Ovary (tissue), 3 donors: ENCODE measurements at regions not wholly inside any gene's neighbourhood (a gene's known extent, or its start where the extent isn't known, plus 50 kb on each side); places are given as distances from the start of the nearest gene placed in this dataset.

Experiments
- EP300 ChIP-seq: sonication (generic); formaldehyde crosslinking; IDR thresholded peaks from one replicate; pipeline ENCODE4 v1.6.1; 2017; ENCODE audit warnings: antibody characterized with exemption
- POLR2A ChIP-seq: fragments of 450-650 bp; IDR thresholded peaks from one replicate; pipeline ENCODE4 v1.6.1; 2017; ENCODE audit warnings: antibody characterized with exemption, mild to moderate bottlenecking, moderate library complexity
- TF ChIP-seq, protein P1 (sequence below), 3 donors: fragments of 450-650 bp in 2 of 3; fragments of 200-600 bp in 1 of 3; IDR thresholded peaks; one replicate each; pipeline versions ENCODE4 v1.5.1 to v1.8.0; 2016 to 2022; ENCODE audit warnings: antibody characterized with exemption in 3 of 3, mild to moderate bottlenecking in 1 of 3
- donor health status: DM: no; HTN: no; CAD: no.

DNA sequence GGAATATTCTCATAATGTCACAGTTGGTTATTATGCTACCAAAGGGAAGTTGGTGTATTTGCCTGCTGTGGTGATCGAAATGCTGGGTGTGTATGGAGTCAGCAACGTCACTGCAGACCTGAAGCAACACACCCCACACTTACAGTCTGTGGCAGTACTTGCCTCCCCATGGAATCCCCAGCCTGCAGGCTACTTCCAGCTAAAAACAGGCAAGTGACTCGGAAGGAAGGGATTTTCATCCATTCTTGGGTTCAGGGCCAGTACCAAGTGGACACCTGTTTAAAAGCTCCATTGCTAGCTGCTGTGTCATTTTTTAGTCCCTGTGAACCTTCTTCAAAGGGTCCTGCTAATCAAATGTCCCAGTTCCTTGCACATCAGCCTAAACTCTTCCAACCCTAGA, 149.6 kb downstream of the C11orf91 start:
- TF ChIP-seq EP300 (no peak), POLR2A (no peak)
- TF ChIP-seq, protein P1, sequence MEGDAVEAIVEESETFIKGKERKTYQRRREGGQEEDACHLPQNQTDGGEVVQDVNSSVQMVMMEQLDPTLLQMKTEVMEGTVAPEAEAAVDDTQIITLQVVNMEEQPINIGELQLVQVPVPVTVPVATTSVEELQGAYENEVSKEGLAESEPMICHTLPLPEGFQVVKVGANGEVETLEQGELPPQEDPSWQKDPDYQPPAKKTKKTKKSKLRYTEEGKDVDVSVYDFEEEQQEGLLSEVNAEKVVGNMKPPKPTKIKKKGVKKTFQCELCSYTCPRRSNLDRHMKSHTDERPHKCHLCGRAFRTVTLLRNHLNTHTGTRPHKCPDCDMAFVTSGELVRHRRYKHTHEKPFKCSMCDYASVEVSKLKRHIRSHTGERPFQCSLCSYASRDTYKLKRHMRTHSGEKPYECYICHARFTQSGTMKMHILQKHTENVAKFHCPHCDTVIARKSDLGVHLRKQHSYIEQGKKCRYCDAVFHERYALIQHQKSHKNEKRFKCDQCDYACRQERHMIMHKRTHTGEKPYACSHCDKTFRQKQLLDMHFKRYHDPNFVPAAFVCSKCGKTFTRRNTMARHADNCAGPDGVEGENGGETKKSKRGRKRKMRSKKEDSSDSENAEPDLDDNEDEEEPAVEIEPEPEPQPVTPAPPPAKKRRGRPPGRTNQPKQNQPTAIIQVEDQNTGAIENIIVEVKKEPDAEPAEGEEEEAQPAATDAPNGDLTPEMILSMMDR (IDR thresholded peaks at IDR 0.05) = no peak
